Ishikawa (cell line): ENCODE measurements at regions not wholly inside any gene's neighbourhood (a gene's known extent, or its start where the extent isn't known, plus 50 kb on each side); places are given as distances from the start of the nearest gene placed in this dataset.
A peak's percentile ranks its signal among the peaks of the same experiment; 100 is the strongest.

Experiments used
- CEBPB ChIP-seq: IDR thresholded peaks from 2 replicates; pipeline ENCODE4 v1.6.1; 2012
- CREB1 ChIP-seq: IDR thresholded peaks from 2 replicates; pipeline ENCODE4 v1.6.1; 2012; ENCODE audit warnings: low read depth
- EGR1 ChIP-seq: IDR thresholded peaks from 2 replicates; pipeline ENCODE4 v1.6.1; 2012
- EP300 ChIP-seq: IDR thresholded peaks from 2 replicates; pipeline ENCODE4 v1.6.1; 2012; ENCODE audit warnings: borderline replicate concordance
- FOXM1 ChIP-seq: IDR thresholded peaks from 2 replicates; pipeline ENCODE4 v1.6.1; 2012; ENCODE audit warnings: low read depth, borderline replicate concordance
- NFIC ChIP-seq: IDR thresholded peaks from 2 replicates; pipeline ENCODE4 v1.6.1; 2012
- RAD21 ChIP-seq: IDR thresholded peaks from 2 replicates; pipeline ENCODE4 v1.6.1; 2012; ENCODE audit warnings: low read depth
- TAF1 ChIP-seq: IDR thresholded peaks from 2 replicates; pipeline ENCODE4 v1.6.1; 2012; ENCODE audit warnings: low read depth, mild to moderate bottlenecking
- TCF12 ChIP-seq: IDR thresholded peaks from 2 replicates; pipeline ENCODE4 v1.6.1; 2012; ENCODE audit warnings: low read depth
- TEAD4 ChIP-seq: IDR thresholded peaks from 2 replicates; pipeline ENCODE4 v1.6.1; 2012
- YY1 ChIP-seq: IDR thresholded peaks from 2 replicates; pipeline ENCODE4 v1.6.1; 2012; ENCODE audit warnings: low read depth
- ZBTB7A ChIP-seq: IDR thresholded peaks from 2 replicates; pipeline ENCODE4 v1.6.1; 2012; ENCODE audit warnings: low read depth
- TF ChIP-seq, protein P1 (sequence below): IDR thresholded peaks from 2 replicates; pipeline ENCODE4 v1.6.1; 2012
- TF ChIP-seq, protein P2 (sequence below): IDR thresholded peaks from 2 replicates; pipeline ENCODE4 v1.6.1; 2012; ENCODE audit warnings: low read depth, mild to moderate bottlenecking
- TF ChIP-seq, protein P3 (sequence below): IDR thresholded peaks from 2 replicates; pipeline ENCODE4 v1.6.1; 2012

DNA sequence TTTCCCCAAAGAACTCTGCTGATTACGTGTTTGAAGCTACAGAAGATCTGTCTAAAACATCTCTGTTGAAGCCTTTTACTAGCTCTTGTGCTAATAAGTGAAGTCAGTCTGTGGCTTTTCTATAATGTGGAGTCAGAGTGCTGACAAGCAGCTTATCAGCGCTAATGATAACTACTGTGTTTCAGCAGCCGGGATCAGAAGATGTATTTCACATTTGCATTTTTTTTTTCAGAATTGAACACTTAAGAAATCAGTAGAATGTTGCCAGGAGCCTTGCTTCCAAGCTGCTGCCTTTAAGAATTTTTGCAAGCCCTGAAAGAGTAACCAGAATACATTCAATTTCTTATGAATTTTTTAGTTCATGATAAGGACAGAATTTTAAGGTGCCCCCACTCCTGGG lies 519.4 kb upstream of the NR5A2 start:
- TF ChIP-seq YY1, result no peak
- TF ChIP-seq CREB1, result no peak
- TF ChIP-seq TAF1, result no peak
- TF ChIP-seq ZBTB7A, result no peak

DNA sequence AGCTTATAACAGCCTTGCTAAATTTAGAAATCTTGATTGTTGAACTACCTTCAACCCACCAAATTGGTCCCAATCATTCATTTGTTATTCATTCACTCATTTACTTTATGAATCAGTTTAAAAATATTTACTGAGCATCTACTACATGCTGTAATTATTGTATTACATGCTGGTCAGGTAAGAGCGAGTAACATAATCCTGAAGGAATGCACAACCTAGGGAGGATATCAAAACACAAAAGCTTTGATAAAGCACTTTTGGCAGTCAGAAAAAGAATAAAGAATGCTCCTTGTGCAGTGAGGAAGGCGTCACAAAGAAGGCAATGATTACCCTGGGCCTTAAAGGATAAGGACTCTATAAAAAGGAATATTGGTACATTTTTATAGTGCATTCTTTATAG lies 518.9 kb upstream of the NR5A2 start:
- TF ChIP-seq CREB1, result no peak
- TF ChIP-seq, protein P1, sequence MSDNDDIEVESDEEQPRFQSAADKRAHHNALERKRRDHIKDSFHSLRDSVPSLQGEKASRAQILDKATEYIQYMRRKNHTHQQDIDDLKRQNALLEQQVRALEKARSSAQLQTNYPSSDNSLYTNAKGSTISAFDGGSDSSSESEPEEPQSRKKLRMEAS, result no peak
- TF ChIP-seq, protein P2, sequence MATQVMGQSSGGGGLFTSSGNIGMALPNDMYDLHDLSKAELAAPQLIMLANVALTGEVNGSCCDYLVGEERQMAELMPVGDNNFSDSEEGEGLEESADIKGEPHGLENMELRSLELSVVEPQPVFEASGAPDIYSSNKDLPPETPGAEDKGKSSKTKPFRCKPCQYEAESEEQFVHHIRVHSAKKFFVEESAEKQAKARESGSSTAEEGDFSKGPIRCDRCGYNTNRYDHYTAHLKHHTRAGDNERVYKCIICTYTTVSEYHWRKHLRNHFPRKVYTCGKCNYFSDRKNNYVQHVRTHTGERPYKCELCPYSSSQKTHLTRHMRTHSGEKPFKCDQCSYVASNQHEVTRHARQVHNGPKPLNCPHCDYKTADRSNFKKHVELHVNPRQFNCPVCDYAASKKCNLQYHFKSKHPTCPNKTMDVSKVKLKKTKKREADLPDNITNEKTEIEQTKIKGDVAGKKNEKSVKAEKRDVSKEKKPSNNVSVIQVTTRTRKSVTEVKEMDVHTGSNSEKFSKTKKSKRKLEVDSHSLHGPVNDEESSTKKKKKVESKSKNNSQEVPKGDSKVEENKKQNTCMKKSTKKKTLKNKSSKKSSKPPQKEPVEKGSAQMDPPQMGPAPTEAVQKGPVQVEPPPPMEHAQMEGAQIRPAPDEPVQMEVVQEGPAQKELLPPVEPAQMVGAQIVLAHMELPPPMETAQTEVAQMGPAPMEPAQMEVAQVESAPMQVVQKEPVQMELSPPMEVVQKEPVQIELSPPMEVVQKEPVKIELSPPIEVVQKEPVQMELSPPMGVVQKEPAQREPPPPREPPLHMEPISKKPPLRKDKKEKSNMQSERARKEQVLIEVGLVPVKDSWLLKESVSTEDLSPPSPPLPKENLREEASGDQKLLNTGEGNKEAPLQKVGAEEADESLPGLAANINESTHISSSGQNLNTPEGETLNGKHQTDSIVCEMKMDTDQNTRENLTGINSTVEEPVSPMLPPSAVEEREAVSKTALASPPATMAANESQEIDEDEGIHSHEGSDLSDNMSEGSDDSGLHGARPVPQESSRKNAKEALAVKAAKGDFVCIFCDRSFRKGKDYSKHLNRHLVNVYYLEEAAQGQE, result no peak
- no peak for TF ChIP-seq TAF1
- TF ChIP-seq YY1, result no peak
- TF ChIP-seq TEAD4, result no peak
- no peak for TF ChIP-seq NFIC
- no peak for TF ChIP-seq FOXM1
- no peak for TF ChIP-seq CEBPB
- TF ChIP-seq ZBTB7A, result no peak
- TF ChIP-seq, protein P3, sequence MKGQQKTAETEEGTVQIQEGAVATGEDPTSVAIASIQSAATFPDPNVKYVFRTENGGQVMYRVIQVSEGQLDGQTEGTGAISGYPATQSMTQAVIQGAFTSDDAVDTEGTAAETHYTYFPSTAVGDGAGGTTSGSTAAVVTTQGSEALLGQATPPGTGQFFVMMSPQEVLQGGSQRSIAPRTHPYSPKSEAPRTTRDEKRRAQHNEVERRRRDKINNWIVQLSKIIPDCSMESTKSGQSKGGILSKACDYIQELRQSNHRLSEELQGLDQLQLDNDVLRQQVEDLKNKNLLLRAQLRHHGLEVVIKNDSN, result no peak

DNA sequence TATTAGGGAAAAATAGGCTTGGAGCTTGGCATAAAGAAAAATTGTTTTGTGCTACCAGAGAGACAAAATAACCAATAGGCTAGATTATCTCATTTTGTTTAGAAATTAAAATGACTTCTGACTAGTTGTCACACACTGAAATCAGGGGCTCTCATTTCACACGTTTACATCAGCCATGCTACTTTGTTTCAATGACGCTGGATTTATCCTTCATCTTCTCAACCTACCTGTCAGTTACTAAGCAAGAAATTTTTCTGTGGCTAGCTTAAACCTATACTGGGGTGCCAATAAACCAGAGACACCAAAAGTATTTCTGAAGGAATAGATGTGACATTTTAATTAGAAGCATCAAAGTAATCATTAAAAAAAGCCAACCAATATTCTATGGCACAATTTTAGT lies 518.1 kb upstream of the NR5A2 start:
- TF ChIP-seq TAF1 (no peak), ZBTB7A (no peak), CEBPB (no peak), TCF12 (no peak), RAD21 (no peak), NFIC (no peak), TEAD4 (no peak), FOXM1 (no peak), EP300 (no peak), EGR1 (no peak)
- TF ChIP-seq, protein P3, result no peak
- TF ChIP-seq, protein P2, result no peak
- TF ChIP-seq, protein P1, result no peak

DNA sequence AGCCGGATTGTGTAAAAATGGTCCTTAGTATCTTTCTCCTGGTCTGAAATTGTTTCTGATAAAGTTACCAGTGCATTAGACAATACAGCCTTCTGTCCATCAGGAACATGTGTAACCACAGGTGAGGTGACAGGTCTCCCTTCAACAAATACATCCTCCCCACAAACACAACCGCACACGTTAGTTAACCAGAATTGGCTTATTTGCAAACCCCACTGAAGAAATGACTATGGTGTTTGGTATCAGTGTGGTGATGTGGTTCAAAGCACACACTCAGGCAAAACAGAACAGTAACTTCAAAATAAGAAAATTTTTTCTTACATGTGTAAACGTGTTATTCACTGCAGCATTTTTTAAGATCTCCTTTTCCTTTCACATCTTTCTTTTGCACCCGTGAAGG lies 517.2 kb upstream of the NR5A2 start:
- TF ChIP-seq EP300, result no peak
- TF ChIP-seq FOXM1, result no peak
- TF ChIP-seq TEAD4, result no peak
- no peak for TF ChIP-seq CREB1
- TF ChIP-seq TCF12, result no peak
- no peak for TF ChIP-seq RAD21
- TF ChIP-seq EGR1, result no peak
- TF ChIP-seq, protein P1, result no peak
- no peak for TF ChIP-seq TAF1
- TF ChIP-seq ZBTB7A, result no peak
- TF ChIP-seq YY1, result no peak
- TF ChIP-seq NFIC, result no peak

DNA sequence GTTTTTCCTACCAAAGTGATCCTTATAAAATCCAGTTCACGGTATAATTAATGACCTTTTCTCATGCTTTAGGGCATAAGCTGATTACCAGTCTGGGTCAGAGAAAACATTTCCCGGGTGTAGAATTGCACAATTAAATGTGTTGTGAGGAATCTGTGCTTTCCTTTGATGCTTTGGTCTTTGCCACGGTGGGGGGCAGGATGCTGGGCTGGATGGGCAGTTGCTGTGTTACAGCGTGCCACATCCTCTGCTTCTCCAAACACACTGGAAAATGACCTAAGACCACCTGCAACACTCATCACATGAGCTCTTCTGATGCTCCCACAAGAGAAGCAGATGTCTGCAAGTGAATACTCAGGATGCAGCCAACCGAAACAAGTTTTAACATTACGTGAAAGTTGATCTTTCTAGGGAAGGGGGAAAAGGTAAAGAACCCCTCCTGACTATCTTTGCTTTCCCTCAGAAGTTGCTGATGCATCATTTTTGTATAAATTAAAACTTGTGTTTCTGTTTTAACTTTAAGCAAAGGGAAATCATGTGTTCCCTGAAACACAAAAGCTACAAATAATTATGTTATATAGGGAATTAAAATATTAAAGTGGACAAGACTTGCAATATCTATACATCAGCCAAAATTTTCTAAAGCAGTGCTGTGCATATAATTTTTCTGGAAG lies 515.3 kb upstream of the NR5A2 start:
- TF ChIP-seq CEBPB (0 out of 2 replicates have a peak, but pooled peaks have one; percentile 2), RAD21 (no peak)

DNA sequence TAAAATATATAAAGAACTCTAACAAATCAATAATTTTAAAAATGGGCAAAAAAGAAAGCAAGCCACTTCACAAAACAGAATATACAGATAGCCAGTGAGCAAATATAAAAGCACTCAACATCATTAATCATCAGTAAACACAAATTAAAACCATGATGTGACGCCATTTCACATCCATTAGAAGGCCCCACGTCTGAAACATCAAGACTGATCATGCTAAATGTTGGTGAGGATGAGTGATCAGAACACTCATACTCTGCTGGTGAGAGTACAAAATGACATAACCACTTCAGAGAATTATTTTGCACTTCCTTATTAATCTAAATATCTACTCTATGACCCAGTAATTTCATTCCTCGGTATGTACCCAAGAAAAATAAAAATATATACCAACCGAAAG lies 512.2 kb upstream of the NR5A2 start:
- TF ChIP-seq ZBTB7A (no peak), EGR1 (no peak), CREB1 (no peak), EP300 (no peak), RAD21 (no peak), NFIC (no peak), CEBPB (no peak), TCF12 (no peak), TEAD4 (no peak)
- TF ChIP-seq, protein P3, result no peak
- TF ChIP-seq, protein P2, result no peak
